HepG2 (cell line): ENCODE measurements at regions not wholly inside any gene's neighbourhood (a gene's known extent, or its start where the extent isn't known, plus 50 kb on each side); places are given as distances from the start of the nearest gene placed in this dataset.

ENCODE experiments used
- ATAC-seq: fragments of 200-7000 bp; cut with Tn5 transposase; 3 replicates; pipeline ENCODE4 v1.9.1; 2020; ENCODE audit warnings: mild to moderate bottlenecking, moderate library complexity
- BruUV-seq: library from RNA; stranded (reverse); fragments of 400-500 nt; replicated peaks from 2 replicates; lab custom pipeline; 2021; lab: Mats Ljungman, UMichigan
- CTCF ChIA-PET: fragments of 300-600 bp; formaldehyde crosslinking; extraction: SDS; loops from one replicate; lab custom pipeline; 2021; ENCODE audit warnings: low total read pairs, inconsistent platforms, low intra/inter-chr PET ratio; lab: Yijun Ruan, JAX
- POLR2A ChIA-PET: fragments of 350-600 bp; sonication (Branson Sonifier 250); formaldehyde crosslinking; loops from one replicate; lab custom pipeline; 2020; ENCODE audit warnings: antibody characterized with exemption, inconsistent platforms; lab: Yijun Ruan, JAX
- DNase-seq: peaks from one replicate; pipeline ENCODE4 v3.0.0-alpha.2; 2015; ENCODE audit warnings: low spot score
- FAIRE-seq: peaks from 3 replicates; lab custom pipeline; 2011; peaks lifted over from hg19 to GRCh38; lab: Jason Lieb, UNC
- H2AFZ ChIP-seq: one replicate; pipeline ENCODE4 v1.6.1; 2011; ENCODE audit warnings: low read length, inconsistent platforms
- H3K27ac ChIP-seq: fragments of 300-600 bp; 3 replicates; pipeline ENCODE4 v1.8.0; 2011; ENCODE audit warnings: mixed run types, mild to moderate bottlenecking, mixed read lengths, low read length, inconsistent platforms; ENCODE audit not compliant: insufficient read depth; ENCODE audit errors: extremely low read length
- H3K27me3 ChIP-seq, 2 experiments: fragments of 200-600 bp in 1 of 2; 2 replicates in 1 of 2; 3 replicates in 1 of 2; pipeline versions ENCODE4 v1.6.0 to v1.8.0; 2011; ENCODE audit warnings: low read length in 2 of 2, mild to moderate bottlenecking in 2 of 2, moderate library complexity in 2 of 2, inconsistent platforms in 1 of 2; ENCODE audit not compliant: insufficient read depth in 2 of 2, control insufficient read depth in 1 of 2
- H3K36me3 ChIP-seq, 2 experiments: fragments of 200-600 bp in 1 of 2; replicated peaks in 1 of 2; 2 replicates in 1 of 2; 3 replicates in 1 of 2; pipeline versions ENCODE4 v1.5.1 to v1.8.0; 2011; ENCODE audit warnings: low read length in 2 of 2, inconsistent platforms in 1 of 2; ENCODE audit not compliant: insufficient read depth in 2 of 2, control insufficient read depth in 1 of 2
- H3K4me1 ChIP-seq: 2 replicates; pipeline ENCODE4 v1.5.1; 2012; ENCODE audit warnings: low read length, inconsistent platforms; ENCODE audit not compliant: insufficient read depth
- H3K4me2 ChIP-seq: 2 replicates; pipeline ENCODE4 v1.6.0; 2011; ENCODE audit warnings: low read depth, low read length, inconsistent platforms
- H3K4me3 ChIP-seq, 3 experiments: fragments of 200-600 bp in 1 of 3; sonication (generic), shearing (Covaris generic) in 1 of 3; replicated peaks in 1 of 3; 2 replicates each; pipeline ENCODE4 v1.5.1; 2011 to 2016; ENCODE audit warnings: low read length in 3 of 3, inconsistent platforms in 2 of 3, low read depth in 2 of 3, mild to moderate bottlenecking in 2 of 3, control low read depth in 1 of 3, mixed read lengths in 1 of 3; ENCODE audit not compliant: insufficient read depth in 1 of 3
- H3K79me2 ChIP-seq: one replicate; pipeline ENCODE4 v1.6.1; 2011; ENCODE audit warnings: low read length, inconsistent platforms; ENCODE audit not compliant: insufficient read depth
- H3K9ac ChIP-seq: 2 replicates; pipeline ENCODE4 v1.6.0; 2011; ENCODE audit warnings: mild to moderate bottlenecking, low read depth, low read length, inconsistent platforms; ENCODE audit not compliant: insufficient read depth
- H3K9me3 ChIP-seq: 2 replicates; pipeline ENCODE4 v1.5.1; 2012; ENCODE audit warnings: mild to moderate bottlenecking, low read length
- H4K20me1 ChIP-seq: 2 replicates; pipeline ENCODE4 v1.6.0; 2011; ENCODE audit warnings: inconsistent platforms, mild to moderate bottlenecking, low read length, moderate library complexity; ENCODE audit not compliant: insufficient read depth
- CENPT ChIP-seq: sonication (generic); formaldehyde crosslinking; IDR thresholded peaks from 2 replicates; pipeline ENCODE4 v1.8.0; 2022; ENCODE audit warnings: low read depth, mild to moderate bottlenecking, moderate library complexity, missing genetic modification reagents
- CTCF ChIP-seq: sonication (generic); formaldehyde crosslinking; IDR thresholded peaks from 2 replicates; pipeline ENCODE4 v1.5.0; 2020; ENCODE audit warnings: mild to moderate bottlenecking, missing genetic modification reagents, moderate library complexity
- KLF15 ChIP-seq: sonication (generic); formaldehyde crosslinking; IDR thresholded peaks from 2 replicates; pipeline ENCODE4 v1.8.1; 2023; ENCODE audit warnings: borderline replicate concordance, mild to moderate bottlenecking, inconsistent platforms, missing genetic modification reagents, mixed read lengths
- RAD21 ChIP-seq: fragments of 450-650 bp; formaldehyde crosslinking; IDR thresholded peaks from 2 replicates; pipeline ENCODE4 v1.5.0; 2020; ENCODE audit warnings: mild to moderate bottlenecking
- SMC3 ChIP-seq: IDR thresholded peaks from 2 replicates; pipeline ENCODE4 v1.6.1; 2011; ENCODE audit warnings: low read length, improper control_type of control experiment
- SRF ChIP-seq: IDR thresholded peaks from 2 replicates; pipeline ENCODE4 v1.6.1; 2011; ENCODE audit warnings: mild to moderate bottlenecking, low read depth, low read length, moderate library complexity
- STAG1 ChIP-seq: sonication (generic); formaldehyde crosslinking; IDR thresholded peaks from 2 replicates; pipeline ENCODE4 v1.4.0; 2020; ENCODE audit warnings: missing genetic modification reagents
- WGBS: methylation state at CpG from one replicate; pipeline ENCODE4 v1.1.6; 2017; ENCODE audit warnings: low lambda C conversion rate; 5-methylcytosine and 5-hydroxymethylcytosine counted together
- in situ Hi-C: cut with HindIII; loops from 2 replicates; pipeline ENCODE4 v1.10.0; 2017; ENCODE audit warnings: low pct_unique_long_range_greater_than_20kb; ENCODE audit not compliant: extremely low pct_ligation_motif_present
- intact Hi-C: fragments of 100-400 bp; cut with micrococcal nuclease; formaldehyde crosslinking; loops from one replicate; pipeline ENCODE4 v1.10.0; 2022; ENCODE audit not compliant: unreplicated experiment
- TF ChIP-seq, protein P1 (sequence below): sonication (generic); formaldehyde crosslinking; conservative IDR thresholded peaks from 2 replicates; pipeline ENCODE4 v1.8.0; 2022; ENCODE audit warnings: mild to moderate bottlenecking, moderate library complexity, missing genetic modification reagents

DNA sequence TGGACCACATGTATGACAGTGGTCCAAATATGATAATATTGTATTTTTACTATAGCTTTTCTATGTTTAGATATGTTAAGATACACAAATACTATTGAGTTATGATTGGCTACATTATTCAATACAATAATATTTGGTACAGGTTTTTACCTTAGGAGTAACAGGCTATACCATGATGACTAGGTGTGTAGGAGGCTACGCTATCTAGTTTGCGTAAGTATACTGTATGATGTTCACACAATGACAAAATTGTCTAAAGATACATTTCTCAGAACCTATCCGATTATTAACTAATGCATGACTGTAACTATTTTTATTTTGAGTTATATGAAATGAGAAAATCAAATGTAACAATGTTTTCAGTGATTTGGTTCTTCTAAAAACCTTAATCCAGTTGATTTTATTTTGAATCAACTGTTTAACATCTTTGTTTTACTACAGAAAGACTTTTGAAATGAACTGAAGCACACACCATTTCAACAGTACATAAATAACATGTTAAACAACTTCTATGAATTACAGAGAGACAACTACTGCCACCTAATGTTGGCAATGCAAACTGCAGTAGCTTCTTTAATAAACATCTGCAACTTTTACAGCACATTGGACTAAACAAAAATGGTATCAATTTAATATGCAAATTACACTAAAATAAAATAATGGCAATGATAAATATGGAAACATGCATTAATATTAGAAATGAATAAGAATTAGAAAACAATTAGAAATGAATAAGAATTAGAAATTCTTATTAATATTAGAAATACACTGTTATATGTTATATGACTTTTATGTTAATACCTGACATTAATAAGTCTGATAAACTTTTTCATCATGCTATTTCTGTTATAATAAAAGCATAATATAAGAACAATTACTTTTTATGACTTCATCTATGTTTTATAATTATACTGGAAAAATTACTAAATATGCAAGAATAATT, 255.7 kb downstream of the MBNL1 start:
- intact Hi-C loops (loop anchor here (1.0 kb wide), 2 partner anchors 50 to 452 kb away; no protein-coding TSS in a partner anchor), in situ Hi-C loops (no loop called here)
- CTCF ChIA-PET = interaction anchor here (1.1 kb wide), 1 partner anchor 50 kb away, joined by 4 read pairs; no protein-coding TSS in a partner anchor
- Histone ChIP-seq H3K4me1 (no peaks in the 10 kb centered on the region), H3K79me2 (no peaks in the 10 kb centered on the region), H3K4me3 (no peak overlapping the region), H2AFZ (no peak overlapping the region), H3K4me2 (no peak overlapping the region), H3K27ac (no peak overlapping the region), H3K27me3 (no peaks in the 10 kb centered on the region), H3K36me3 (no peaks in the 10 kb centered on the region), H4K20me1 (no peaks in the 10 kb centered on the region), H3K9ac (no peak overlapping the region), H3K9me3 (no peaks in the 10 kb centered on the region)
- TF ChIP-seq CENPT (CRISPR knock-in tag) = no peak
- peak; percentile 68 for TF ChIP-seq CTCF (CRISPR knock-in tag)
- peak; percentile 19; the same call in 1 of the 2 replicates for TF ChIP-seq SMC3
- peak; percentile 60 for TF ChIP-seq STAG1
- TF ChIP-seq, protein P1, sequence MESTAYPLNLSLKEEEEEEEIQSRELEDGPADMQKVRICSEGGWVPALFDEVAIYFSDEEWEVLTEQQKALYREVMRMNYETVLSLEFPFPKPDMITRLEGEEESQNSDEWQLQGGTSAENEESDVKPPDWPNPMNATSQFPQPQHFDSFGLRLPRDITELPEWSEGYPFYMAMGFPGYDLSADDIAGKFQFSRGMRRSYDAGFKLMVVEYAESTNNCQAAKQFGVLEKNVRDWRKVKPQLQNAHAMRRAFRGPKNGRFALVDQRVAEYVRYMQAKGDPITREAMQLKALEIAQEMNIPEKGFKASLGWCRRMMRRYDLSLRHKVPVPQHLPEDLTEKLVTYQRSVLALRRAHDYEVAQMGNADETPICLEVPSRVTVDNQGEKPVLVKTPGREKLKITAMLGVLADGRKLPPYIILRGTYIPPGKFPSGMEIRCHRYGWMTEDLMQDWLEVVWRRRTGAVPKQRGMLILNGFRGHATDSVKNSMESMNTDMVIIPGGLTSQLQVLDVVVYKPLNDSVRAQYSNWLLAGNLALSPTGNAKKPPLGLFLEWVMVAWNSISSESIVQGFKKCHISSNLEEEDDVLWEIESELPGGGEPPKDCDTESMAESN (CRISPR knock-in tag) = no peak
- no peak for TF ChIP-seq KLF15
- TF ChIP-seq RAD21 = 0 out of 2 replicates have a peak, but pooled peaks have one; percentile 14
- TF ChIP-seq SRF = no peak
- BruUV-seq = no TSS peak
- 32% methylated on average over 3 of the region's 3 CpGs for WGBS
- peak; percentile 33 for DNase-seq
- POLR2A ChIA-PET = no interaction called here
- peak; percentile 72 for FAIRE-seq
- peak; percentile 23; the same call in 1 of the 3 replicates for ATAC-seq
